Gastrocnemius medialis (tissue), 4 donors: ENCODE measurements at regions not wholly inside any gene's neighbourhood (a gene's known extent, or its start where the extent isn't known, plus 50 kb on each side); places are given as distances from the start of the nearest gene placed in this dataset.

ENCODE experiments used
- ATAC-seq, 2 donors: fragments of 150-250 bp; one replicate each; pipeline ENCODE4 v1.9.1; 2016
- DNase-seq, 2 donors: peaks; one replicate each; pipeline ENCODE4 v3.0.0-alpha.2; 2019
- H3K27ac ChIP-seq, 4 donors: fragments of 200-600 bp; sonication (generic); 1 replicate in 1 of 4; 2 replicates in 3 of 4; pipeline ENCODE4 v1.5.1; 2016 to 2018; ENCODE audit warnings: mild to moderate bottlenecking in 2 of 4, moderate library complexity in 1 of 4
- H3K27me3 ChIP-seq, 3 donors: fragments of 200-600 bp; sonication (generic) in 2 of 3; 1 replicate in 1 of 3; 2 replicates in 2 of 3; pipeline versions ENCODE4 v1.5.1 to v1.6.0; 2016 to 2019; ENCODE audit warnings: mild to moderate bottlenecking in 1 of 3, moderate library complexity in 1 of 3
- H3K36me3 ChIP-seq, 2 donors: fragments of 200-600 bp; sonication (generic) in 1 of 2; one replicate each; pipeline ENCODE4 v1.5.1; 2017 to 2018
- H3K4me1 ChIP-seq, 2 donors: fragments of 200-600 bp; sonication (generic) in 1 of 2; one replicate each; pipeline ENCODE4 v1.5.1; 2016 to 2017; ENCODE audit warnings: mild to moderate bottlenecking in 2 of 2
- H3K4me3 ChIP-seq, 4 donors: fragments of 200-600 bp; sonication (generic) in 3 of 4; 1 replicate in 1 of 4; 2 replicates in 3 of 4; pipeline ENCODE4 v1.5.1; 2016 to 2019; ENCODE audit warnings: mild to moderate bottlenecking in 2 of 4
- H3K9me3 ChIP-seq, 3 donors: fragments of 200-600 bp; sonication (generic) in 2 of 3; 1 replicate in 1 of 3; 2 replicates in 2 of 3; pipeline ENCODE4 v1.5.1; 2016 to 2019
- CTCF ChIP-seq, 5 experiments: fragments of 450-650 bp in 3 of 5; fragments of 200-600 bp in 2 of 5; sonication (generic) in 2 of 5; IDR thresholded peaks in 4 of 5; conservative IDR thresholded peaks in 1 of 5; 1 replicate in 4 of 5; 2 replicates in 1 of 5; pipeline ENCODE4 v1.5.1; 2016 to 2019; ENCODE audit warnings: antibody characterized with exemption in 5 of 5, mild to moderate bottlenecking in 3 of 5, moderate library complexity in 3 of 5
- POLR2A ChIP-seq, 2 donors: fragments of 450-650 bp; IDR thresholded peaks; one replicate each; pipeline ENCODE4 v1.6.1; 2017; ENCODE audit warnings: antibody characterized with exemption in 2 of 2, mild to moderate bottlenecking in 2 of 2, moderate library complexity in 2 of 2
- in situ Hi-C, 4 donors: fragments of 200-750 bp; cut with MboI; loops; one replicate each; pipeline versions ENCODE4 v1.15.0 to v1.8.0; 2017; ENCODE audit warnings: low sequenced_read_pairs in 4 of 4
- intact Hi-C: fragments of 100-400 bp; cut with DNase I; formaldehyde crosslinking; loops from one replicate; pipeline ENCODE4 v1.15.1; 2023; ENCODE audit warnings: low total_unique reads

DNA sequence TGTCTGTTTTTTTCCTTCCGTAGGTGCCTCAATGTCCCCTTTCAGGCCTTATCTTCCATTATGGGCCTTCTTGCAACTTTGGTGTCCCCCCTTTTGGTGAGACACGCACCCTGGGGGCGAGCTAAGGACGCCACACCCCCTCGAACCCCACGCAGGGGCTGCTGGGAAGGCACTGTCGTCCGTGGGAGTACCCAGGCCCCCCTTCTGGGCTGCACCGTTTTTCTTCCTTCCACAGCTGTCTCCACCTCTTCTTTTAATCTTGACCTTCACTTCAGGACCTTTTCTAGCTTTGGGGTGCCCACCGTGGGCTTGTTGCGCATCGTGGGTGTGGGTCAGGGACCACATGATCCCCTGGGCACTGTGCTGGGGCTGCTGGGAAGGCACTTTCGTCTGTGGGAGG is 271.8 kb downstream of the ALG10 start:
- H3K4me1 ChIP-seq = no peaks in the 10 kb centered on the region
- H3K36me3 ChIP-seq = no peaks in the 10 kb centered on the region
- DNase-seq (no peak), ATAC-seq (no peak)
- H3K9me3 ChIP-seq = no peaks in the 10 kb centered on the region
- no peak overlapping the region for H3K4me3 ChIP-seq
- in situ Hi-C loops = no loop called here
- no peak for TF ChIP-seq POLR2A (IDR thresholded peaks at IDR 0.05)
- TF ChIP-seq CTCF (IDR thresholded peaks at IDR 0.05 in 4 of 5, conservative IDR thresholded peaks at IDR 0.05 in 1 of 5) = no peak
- H3K27ac ChIP-seq = no peak overlapping the region
- H3K27me3 ChIP-seq = no peaks in the 10 kb centered on the region
- intact Hi-C loops = no loop called here

DNA sequence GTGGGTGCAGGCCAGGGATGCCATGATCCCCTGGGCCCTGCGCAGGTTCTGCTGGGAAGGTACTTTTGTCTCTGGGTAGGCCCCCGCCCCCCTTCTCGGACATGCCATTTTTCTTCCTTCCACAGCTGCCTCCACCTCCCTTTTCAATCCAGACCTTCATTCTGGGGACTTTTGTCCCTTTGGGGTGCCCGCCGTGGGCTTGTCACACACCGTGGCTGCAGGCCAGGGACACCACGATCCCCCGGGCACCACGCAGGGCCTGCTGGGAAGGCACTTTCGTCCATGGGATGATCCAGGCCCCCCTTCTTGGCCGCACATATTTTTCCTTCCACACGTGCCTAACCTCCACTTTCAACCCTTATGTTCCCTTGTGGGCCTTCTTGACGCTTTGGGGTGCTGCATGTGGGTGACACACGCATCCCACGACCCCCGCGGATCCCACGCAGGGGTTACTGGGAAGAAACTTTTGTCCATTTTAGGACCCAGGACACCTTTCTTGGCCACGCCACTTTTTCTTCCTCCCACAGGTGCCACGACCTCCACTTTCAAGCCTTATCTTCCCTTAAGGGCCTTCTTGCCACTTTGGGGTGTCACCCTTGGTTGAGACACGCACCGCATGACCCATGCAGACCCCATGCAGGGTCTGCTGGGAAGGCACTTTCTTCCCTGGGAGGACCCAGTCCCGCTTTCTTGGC is 272.5 kb downstream of the ALG10 start:
- H3K4me3 ChIP-seq = no peak overlapping the region
- ATAC-seq = no peak
- H3K4me1 ChIP-seq = no peaks in the 10 kb centered on the region
- H3K36me3 ChIP-seq = no peaks in the 10 kb centered on the region
- intact Hi-C loops (no loop called here), in situ Hi-C loops (no loop called here)
- H3K27ac ChIP-seq = no peak overlapping the region
- no peak for TF ChIP-seq CTCF (IDR thresholded peaks at IDR 0.05 in 4 of 5, conservative IDR thresholded peaks at IDR 0.05 in 1 of 5)
- no peak for TF ChIP-seq POLR2A (IDR thresholded peaks at IDR 0.05)
- no peaks in the 10 kb centered on the region for H3K9me3 ChIP-seq
- no peak for DNase-seq
- no peaks in the 10 kb centered on the region for H3K27me3 ChIP-seq

GRCh38 chr12:34295366-34296142 is 273.3 kb downstream of the ALG10 start:
- no peak overlapping the region for H3K27ac ChIP-seq
- H3K4me1 ChIP-seq = no peaks in the 10 kb centered on the region
- intact Hi-C loops (no loop called here), in situ Hi-C loops (no loop called here)
- TF ChIP-seq POLR2A (IDR thresholded peaks at IDR 0.05) (no peak), CTCF (IDR thresholded peaks at IDR 0.05 in 4 of 5, conservative IDR thresholded peaks at IDR 0.05 in 1 of 5) (no peak)
- no peaks in the 10 kb centered on the region for H3K36me3 ChIP-seq
- H3K27me3 ChIP-seq = no peaks in the 10 kb centered on the region
- no peaks in the 10 kb centered on the region for H3K9me3 ChIP-seq
- H3K4me3 ChIP-seq = no peak overlapping the region
- DNase-seq = no peak
- ATAC-seq = no peak

DNA sequence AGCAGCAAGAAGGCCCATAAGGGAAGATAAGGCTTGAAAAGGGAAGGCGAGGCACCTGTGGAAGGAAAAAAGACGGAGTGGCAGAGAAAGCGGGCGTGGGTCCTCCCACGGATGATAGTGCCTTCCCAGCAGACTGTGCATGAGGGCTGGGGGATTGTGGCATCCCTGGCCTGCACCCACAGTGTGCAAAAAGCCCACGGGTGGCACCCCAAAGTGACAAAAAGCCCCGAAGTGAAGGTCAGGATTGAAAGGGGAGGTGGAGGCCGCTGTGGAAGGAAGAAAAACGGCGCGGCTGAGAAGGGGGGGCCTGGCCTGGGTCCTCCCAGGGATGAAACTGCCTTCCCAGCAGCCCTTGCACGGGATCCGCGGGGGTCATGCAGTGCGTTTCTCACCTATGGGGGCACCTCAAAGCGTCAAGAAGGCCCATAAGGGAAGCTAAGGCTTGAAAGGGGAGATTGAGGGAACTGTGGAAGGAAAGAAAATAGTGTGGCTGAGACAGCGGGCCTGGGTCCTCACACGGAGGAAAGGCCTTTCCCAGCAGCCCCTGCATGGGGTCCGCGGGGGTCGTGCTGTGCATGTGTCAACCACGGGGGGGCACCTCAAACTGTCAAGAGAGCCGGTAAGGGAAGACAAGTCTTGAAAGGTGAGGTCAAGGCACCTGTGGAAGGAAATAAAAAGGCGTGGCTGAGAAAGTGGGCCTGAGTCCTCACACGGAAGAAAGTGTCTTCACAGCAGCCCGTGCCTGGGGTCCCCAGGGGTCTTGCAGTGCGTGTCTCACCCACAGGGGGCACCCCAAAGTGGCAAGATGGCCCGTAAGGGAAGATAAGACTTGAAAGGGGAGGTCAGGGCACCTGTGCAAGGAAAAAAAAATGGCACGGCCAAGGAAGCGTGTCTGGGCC is 274.1 kb downstream of the ALG10 start:
- H3K27me3 ChIP-seq = no peaks in the 10 kb centered on the region
- H3K4me1 ChIP-seq = no peaks in the 10 kb centered on the region
- intact Hi-C loops = no loop called here
- no peaks in the 10 kb centered on the region for H3K36me3 ChIP-seq
- H3K9me3 ChIP-seq = no peaks in the 10 kb centered on the region
- H3K27ac ChIP-seq = no peak overlapping the region
- no peak for ATAC-seq
- DNase-seq = no peak
- no peak overlapping the region for H3K4me3 ChIP-seq
- no peak for TF ChIP-seq POLR2A (IDR thresholded peaks at IDR 0.05)
- no peak for TF ChIP-seq CTCF (IDR thresholded peaks at IDR 0.05 in 4 of 5, conservative IDR thresholded peaks at IDR 0.05 in 1 of 5)
- in situ Hi-C loops = no loop called here
